Mucosa of rectum (tissue), 2 donors: ENCODE measurements at regions not wholly inside any gene's neighbourhood (a gene's known extent, or its start where the extent isn't known, plus 50 kb on each side); places are given as distances from the start of the nearest gene placed in this dataset.

Experiments used
- H3K27ac ChIP-seq, 2 donors: one replicate each; pipeline ENCODE4 v1.7.0; 2013; ENCODE audit warnings: inconsistent platforms in 2 of 2, low read depth in 2 of 2, low read length in 2 of 2
- H3K27me3 ChIP-seq, 2 donors: one replicate each; pipeline ENCODE4 v1.7.0; 2013; ENCODE audit warnings: low read length in 2 of 2; ENCODE audit not compliant: control insufficient read depth in 2 of 2, insufficient read depth in 2 of 2
- H3K36me3 ChIP-seq, 2 donors: one replicate each; pipeline ENCODE4 v1.7.0; 2013; ENCODE audit warnings: low read length in 2 of 2; ENCODE audit not compliant: control insufficient read depth in 2 of 2, insufficient read depth in 2 of 2
- H3K4me1 ChIP-seq, 2 donors: one replicate each; pipeline ENCODE4 v1.7.0; 2013; ENCODE audit warnings: low read length in 2 of 2, mild to moderate bottlenecking in 1 of 2; ENCODE audit not compliant: control insufficient read depth in 2 of 2, insufficient read depth in 2 of 2
- H3K4me3 ChIP-seq, 2 donors: one replicate each; pipeline ENCODE4 v1.7.0; 2013; ENCODE audit warnings: low read length in 2 of 2
- H3K9ac ChIP-seq, 2 donors: one replicate each; pipeline ENCODE4 v1.7.0; 2013; ENCODE audit warnings: low read length in 2 of 2, low read depth in 1 of 2, mild to moderate bottlenecking in 1 of 2
- H3K9me3 ChIP-seq, 2 donors: one replicate each; pipeline ENCODE4 v1.7.0; 2013; ENCODE audit warnings: low read length in 2 of 2; ENCODE audit not compliant: control insufficient read depth in 2 of 2
- donor health status: healthy.
- donor health status: Normal muscosa, but diverticular disease.

DNA sequence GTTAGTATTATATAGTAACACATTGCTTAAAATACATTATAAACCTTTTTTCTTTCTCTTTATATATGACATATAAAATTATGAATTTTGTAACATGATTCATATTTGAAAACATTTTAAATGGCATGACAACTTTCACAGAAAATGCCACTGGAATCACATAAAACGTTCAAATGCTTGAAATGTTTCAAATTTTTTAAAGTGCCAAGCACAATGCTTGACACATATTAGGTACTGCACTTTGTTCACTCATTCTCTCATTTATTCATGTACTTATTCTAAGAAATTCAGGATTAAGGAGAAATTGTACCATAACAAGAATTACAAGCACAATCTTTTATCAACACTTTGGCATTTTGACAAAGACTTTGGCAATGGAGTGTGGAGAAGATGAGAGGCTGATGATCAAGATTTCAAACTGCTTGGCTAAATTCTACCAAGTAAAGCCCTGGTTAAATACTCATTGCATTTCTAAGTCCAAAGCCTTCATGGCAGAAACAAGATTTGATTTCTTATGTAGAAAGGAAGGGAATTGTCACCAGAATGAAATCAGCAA is 232.2 kb downstream of the C12orf50 start:
- Histone ChIP-seq H3K27ac (no peak overlapping the region), H3K36me3 (no peaks in the 10 kb centered on the region), H3K9me3 (no peaks in the 10 kb centered on the region), H3K4me1 (no peaks in the 10 kb centered on the region), H3K27me3 (no peaks in the 10 kb centered on the region), H3K4me3 (no peak overlapping the region), H3K9ac (no peak overlapping the region)

DNA sequence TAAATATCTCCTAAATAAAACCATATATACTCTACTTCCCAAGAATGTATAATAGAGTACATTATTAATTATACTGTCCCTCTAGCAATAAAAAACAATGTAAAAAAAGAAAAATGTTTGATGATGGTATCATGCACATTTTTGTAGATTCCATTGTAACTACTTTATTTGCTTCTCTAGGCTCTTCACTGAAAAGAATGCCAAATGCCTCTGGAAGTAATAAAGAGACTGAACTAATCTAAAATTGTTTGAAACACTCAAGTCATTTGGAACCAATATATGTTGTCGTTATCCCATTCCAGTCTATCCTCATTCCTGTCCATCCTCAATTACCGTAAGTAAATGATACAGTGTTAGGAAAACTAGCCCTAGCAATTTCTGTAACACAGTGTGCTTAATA is 233.6 kb downstream of the C12orf50 start:
- no peak overlapping the region for H3K4me3 ChIP-seq
- H3K4me1 ChIP-seq: no peaks in the 10 kb centered on the region
- no peaks in the 10 kb centered on the region for H3K27me3 ChIP-seq
- no peaks in the 10 kb centered on the region for H3K9me3 ChIP-seq
- no peak overlapping the region for H3K9ac ChIP-seq
- no peak overlapping the region for H3K27ac ChIP-seq
- H3K36me3 ChIP-seq: no peaks in the 10 kb centered on the region

DNA sequence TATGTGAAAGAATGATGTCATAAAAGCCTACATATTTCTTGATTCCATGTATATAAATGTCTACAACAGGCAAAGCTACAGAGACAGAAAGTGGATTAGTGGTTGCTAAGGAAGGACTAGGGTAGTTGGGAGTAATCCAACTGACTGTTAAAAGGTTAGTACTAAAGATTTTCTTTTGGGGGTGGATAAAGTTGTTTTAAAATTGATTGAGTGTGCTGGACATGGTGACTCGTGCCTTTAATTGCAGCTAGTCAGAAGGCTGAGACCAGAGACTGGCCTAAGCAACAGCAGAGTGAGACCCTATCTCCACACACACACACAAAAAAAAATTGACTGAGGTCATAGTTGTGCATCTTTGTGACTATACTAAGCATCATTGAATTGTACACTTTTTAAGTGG is 234.3 kb downstream of the C12orf50 start:
- H3K36me3 ChIP-seq: no peaks in the 10 kb centered on the region
- H3K9ac ChIP-seq: no peak overlapping the region
- H3K27ac ChIP-seq: no peak overlapping the region
- H3K27me3 ChIP-seq: no peaks in the 10 kb centered on the region
- no peaks in the 10 kb centered on the region for H3K9me3 ChIP-seq
- H3K4me3 ChIP-seq: no peak overlapping the region
- H3K4me1 ChIP-seq: no peaks in the 10 kb centered on the region

DNA sequence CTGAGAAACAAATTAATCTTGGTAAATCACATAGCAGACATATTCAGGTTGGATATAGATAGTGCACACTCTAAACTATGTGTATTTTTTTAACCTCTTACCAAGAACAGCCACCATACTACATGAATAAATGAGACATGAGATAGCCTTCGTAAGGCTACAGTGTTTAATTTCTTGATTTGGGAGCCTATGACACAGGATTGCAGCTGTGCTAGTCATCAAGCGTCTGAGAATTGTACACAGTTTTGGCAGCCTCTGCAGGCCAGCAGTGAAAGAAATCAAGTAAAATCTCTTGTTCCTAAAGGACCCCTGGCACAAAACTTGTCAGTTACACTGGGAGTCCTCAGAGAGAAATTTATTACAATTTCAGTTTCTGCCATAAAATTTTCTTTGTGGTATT is 236.1 kb downstream of the C12orf50 start:
- H3K27ac ChIP-seq: no peak overlapping the region
- no peaks in the 10 kb centered on the region for H3K36me3 ChIP-seq
- H3K9me3 ChIP-seq: no peaks in the 10 kb centered on the region
- H3K4me1 ChIP-seq: no peaks in the 10 kb centered on the region
- no peaks in the 10 kb centered on the region for H3K27me3 ChIP-seq
- H3K4me3 ChIP-seq: no peak overlapping the region
- H3K9ac ChIP-seq: no peak overlapping the region

DNA sequence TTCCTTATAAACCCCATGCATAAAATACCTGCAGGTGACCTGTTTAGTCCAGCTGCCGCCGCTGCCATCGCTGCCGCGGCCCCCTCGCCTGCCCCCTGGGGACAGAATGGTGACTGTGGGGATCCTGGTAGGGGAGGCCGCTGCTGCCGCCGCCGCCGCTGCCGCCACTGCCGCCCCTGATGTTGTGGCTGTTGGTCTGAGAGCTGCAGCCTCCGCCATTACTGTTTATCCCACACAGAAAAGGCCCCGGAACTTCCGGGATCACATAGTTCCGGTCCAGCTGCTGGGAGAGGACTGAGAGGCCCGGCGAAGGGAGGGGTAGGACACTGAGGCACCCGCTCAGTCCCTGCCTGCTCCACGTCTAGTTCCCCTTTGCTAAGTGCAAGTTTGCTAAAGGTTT is 244.9 kb downstream of the C12orf50 start:
- no peak overlapping the region for H3K27ac ChIP-seq
- no peak overlapping the region for H3K9ac ChIP-seq
- H3K36me3 ChIP-seq: no peaks in the 10 kb centered on the region
- H3K4me1 ChIP-seq: no peaks in the 10 kb centered on the region
- H3K9me3 ChIP-seq: no peaks in the 10 kb centered on the region
- H3K27me3 ChIP-seq: no peaks in the 10 kb centered on the region
- H3K4me3 ChIP-seq: no peak overlapping the region

DNA sequence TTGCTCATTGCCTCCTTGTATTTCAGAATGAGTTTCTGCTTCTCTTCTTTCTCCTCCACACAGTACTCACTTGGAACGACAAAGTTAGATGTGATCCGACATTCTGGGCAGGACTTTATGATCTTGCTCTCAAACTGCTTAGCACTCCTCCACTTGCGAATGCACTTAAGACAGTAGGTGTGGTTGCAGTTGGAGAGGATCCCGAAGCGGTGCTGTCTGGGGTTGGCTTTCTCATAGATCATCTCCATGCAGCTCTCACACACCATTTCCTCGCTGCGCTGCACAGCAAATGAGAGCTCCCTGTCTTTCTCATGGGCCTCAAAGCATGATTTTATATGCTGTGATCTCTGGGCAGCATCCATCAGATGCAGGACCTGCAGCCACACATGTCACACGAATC is 245.7 kb downstream of the C12orf50 start:
- no peaks in the 10 kb centered on the region for H3K9me3 ChIP-seq

DNA sequence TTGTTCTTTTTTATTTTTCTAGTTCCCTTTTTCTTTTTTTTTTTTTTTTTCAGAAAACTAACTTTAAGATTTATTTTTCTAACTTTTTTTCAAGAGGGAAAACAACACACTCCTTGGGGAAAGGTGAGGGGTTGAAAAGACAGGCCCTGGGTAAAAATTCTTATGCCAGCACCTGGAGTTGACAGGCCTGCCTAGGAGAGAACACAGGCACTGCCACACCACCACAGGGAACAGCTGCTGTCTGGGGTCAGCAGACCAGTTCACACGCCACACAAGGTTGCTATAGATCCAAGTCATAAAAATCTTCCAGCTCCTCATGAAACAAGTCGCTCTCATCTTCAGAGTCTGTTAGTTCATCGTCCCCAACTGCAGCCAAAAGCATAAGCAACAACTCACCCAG is 246.4 kb downstream of the C12orf50 start:
- H3K27me3 ChIP-seq: no peaks in the 10 kb centered on the region
- H3K27ac ChIP-seq: no peak overlapping the region
- no peaks in the 10 kb centered on the region for H3K4me1 ChIP-seq
- H3K9ac ChIP-seq: no peak overlapping the region
- no peak overlapping the region for H3K4me3 ChIP-seq
- no peaks in the 10 kb centered on the region for H3K36me3 ChIP-seq
- H3K9me3 ChIP-seq: no peaks in the 10 kb centered on the region

More for the DNA sequence above, 245.7 kb downstream of the C12orf50 start:
- Histone ChIP-seq H3K4me1 (no peaks in the 10 kb centered on the region), H3K4me3 (no peak overlapping the region), H3K27ac (no peak overlapping the region), H3K27me3 (no peaks in the 10 kb centered on the region), H3K9ac (no peak overlapping the region), H3K36me3 (no peaks in the 10 kb centered on the region)

DNA sequence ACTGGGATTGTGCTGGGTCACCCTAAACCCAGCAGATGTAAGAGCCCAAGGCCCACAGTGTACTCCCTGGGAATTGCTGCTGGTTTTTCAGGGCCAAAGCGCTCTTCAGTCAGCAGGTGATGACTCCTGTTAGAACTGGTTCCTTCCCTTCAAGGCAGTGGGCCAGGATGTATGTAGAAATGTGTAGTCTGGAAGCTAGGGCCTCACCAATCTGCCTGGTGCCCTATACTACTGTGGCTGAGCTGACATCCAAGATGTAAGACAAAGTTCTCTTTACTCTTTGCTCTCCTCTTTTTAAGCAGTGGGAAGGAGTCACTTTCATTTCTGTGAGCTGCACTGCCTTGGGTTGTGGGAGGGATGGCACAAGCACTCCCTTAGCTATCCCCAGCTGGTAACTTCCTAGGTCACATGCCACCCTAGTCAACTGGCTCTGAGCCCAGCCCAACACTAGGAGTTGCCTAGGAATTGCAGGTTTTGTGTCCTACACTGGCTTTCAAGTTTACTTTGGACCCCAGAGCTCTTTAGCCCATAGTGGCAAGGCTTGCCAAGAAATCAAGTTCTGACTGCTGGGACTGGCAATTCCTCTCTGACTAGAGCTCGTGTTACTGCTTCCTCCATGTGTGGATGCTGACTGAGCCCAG is 249.2 kb downstream of the C12orf50 start:
- Histone ChIP-seq H3K4me3 (no peak overlapping the region), H3K36me3 (no peaks in the 10 kb centered on the region), H3K9me3 (no peaks in the 10 kb centered on the region), H3K27ac (no peak overlapping the region), H3K9ac (no peak overlapping the region), H3K27me3 (no peaks in the 10 kb centered on the region), H3K4me1 (no peaks in the 10 kb centered on the region)

DNA sequence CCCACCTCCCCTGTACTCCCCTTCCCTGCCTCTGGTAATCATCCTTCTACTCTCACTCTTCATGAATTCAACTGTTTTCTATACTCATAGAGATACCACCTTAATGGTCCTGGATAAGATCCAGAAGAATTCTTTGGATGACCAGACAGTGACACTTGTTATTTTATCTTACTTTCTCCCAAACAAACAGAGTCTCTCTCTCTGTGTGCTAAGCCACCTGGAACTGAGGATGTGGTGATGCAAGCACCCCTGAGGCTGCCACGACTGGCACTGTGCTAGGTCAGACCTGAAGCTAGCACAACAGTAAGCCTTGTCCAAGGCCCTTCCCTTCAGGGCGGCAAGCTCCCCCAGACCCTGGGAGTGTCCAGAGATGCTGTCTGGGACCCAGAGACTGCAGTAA is 250.2 kb downstream of the C12orf50 start:
- Histone ChIP-seq H3K4me1 (no peaks in the 10 kb centered on the region), H3K27ac (no peak overlapping the region), H3K9ac (no peak overlapping the region), H3K27me3 (no peaks in the 10 kb centered on the region), H3K4me3 (no peak overlapping the region), H3K36me3 (no peaks in the 10 kb centered on the region), H3K9me3 (no peaks in the 10 kb centered on the region)

DNA sequence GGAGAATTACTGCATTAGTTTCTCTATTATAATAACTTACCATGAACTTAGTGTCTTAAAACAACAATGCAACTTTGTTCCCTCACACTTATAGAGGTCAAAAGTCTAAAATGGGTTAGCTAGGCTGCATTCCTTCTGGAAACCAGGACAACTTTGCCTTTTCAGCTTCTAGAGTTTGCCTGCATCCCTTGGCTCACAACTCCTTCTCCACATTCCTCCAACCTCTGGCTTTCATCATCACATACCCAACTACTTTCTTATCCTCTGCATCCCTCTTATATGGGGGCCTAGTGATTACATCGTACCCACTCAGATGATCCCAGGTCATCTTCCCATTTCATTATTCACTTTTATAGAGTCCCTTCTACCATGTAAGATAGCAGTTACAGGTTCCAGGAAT is 251.1 kb downstream of the C12orf50 start:
- Histone ChIP-seq H3K36me3 (no peaks in the 10 kb centered on the region), H3K9ac (no peak overlapping the region), H3K27ac (no peak overlapping the region), H3K27me3 (no peaks in the 10 kb centered on the region), H3K9me3 (no peaks in the 10 kb centered on the region), H3K4me3 (no peak overlapping the region), H3K4me1 (no peaks in the 10 kb centered on the region)
